Forelimb muscle (tissue), 1 donor: ENCODE measurements at regions not wholly inside any gene's neighbourhood (a gene's known extent, or its start where the extent isn't known, plus 50 kb on each side); places are given as distances from the start of the nearest gene placed in this dataset.
"Not testable (repeated sequence)": the region's sequence is repeated elsewhere in the genome, so short reads cannot be mapped to it uniquely, and the experiment has no call there.

ENCODE experiments used
- DNase-seq: peaks from one replicate; pipeline ENCODE4 v3.0.0-alpha.2; 2013; ENCODE audit warnings: low read depth

DNA sequence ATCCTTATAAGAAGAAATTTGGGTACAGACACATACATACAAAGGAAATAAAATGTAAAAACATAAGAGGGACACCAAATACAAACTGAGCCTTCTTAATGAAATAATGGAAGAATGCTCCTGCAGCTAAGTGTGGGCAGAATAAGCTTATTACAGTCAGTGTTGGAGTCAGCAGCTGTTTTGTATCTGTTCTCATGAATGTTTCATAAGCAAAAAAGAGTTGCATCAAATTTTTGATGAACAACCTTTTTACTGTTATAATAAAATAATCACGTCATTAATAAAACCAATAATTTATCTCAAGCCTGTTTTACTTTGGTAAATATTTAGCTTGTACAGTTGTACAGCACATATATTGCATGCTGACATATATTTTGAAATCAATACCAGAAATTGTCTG, 545.6 kb downstream of the LRRC70 start:
- no peak for DNase-seq

- no peak for DNase-seq
Observed at GRCh38 chr5:63121471-63121870, 542.9 kb downstream of the LRRC70 start.

GRCh38 chr5:63118221-63118620, 539.6 kb downstream of the LRRC70 start:
- no peak for DNase-seq

DNA sequence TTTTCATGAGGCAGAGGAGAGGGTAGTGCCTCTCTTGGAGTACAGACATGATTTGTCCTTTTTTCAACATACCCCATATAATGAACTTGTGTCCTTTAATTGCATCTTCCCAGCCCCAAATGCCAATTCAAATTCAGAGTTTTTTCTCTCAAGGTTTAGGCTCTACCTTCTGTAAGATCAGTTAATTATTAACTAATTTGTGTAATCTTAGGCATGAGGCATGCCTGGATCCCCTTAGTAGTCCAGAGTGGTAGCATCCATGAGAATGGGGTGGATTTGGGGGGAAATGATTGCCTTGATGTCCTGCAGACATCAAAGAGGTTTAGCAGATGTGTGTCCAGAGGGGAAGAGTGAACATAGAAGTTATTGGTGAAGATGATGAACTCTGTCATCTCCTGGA, 533.3 kb downstream of the LRRC70 start:
- DNase-seq, result no peak

DNA sequence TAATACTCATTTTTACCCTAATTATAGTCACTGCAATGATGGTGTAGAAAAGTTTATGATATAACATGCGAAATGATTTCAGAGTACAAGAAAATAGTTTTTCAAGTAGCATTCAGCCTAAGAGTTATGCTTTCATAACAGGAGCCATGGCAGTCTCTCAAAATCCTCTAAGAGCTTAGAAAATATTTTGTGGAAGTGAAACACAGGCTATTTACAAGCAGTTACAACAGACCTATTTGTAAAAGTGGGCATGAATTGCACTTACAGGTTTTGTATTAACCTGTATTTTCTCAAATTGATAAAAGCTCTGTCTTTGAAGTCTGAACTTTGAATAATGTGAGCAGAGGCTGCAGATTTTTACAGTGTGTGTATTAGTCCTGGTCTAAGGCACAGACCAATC, 523.3 kb downstream of the LRRC70 start:
- DNase-seq, result no peak

DNA sequence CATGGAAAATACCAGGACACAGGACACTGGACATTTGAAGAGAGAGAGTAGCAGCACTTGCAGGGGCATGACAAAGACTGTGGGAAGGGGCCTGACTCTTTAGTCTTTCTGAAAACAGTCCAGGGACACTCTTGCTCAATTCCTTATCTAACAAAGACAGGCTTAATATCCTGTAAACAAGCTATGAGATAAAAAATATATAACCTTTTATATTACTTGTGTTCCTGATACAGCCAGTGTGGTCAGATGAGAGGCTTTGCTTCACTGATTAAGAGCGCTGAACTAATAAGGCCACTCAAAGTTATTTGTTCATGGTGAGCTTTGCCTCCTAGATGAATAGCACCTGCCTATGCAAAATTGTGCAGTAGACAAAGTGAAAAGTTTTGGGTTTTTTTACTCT, 518.7 kb downstream of the LRRC70 start:
- no peak for DNase-seq

DNA sequence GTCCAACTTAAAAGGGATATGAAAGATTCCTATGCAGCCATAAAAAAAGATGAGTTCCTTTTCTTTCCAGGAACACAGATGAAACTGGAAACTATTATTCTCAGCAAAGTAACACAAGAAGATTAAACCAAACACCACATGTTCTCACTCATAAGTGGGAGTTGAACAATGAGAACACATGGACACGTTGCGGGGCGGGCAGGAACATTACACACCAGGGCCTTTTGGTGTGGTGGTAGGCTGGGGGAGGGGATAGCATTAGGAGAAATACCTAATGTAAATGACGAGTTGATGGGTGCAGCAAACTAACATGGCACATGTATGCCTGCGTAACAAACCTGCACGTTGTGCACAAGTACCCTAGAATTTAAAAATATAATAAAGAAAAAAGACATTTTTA, 516.1 kb downstream of the LRRC70 start:
- DNase-seq, result no peak

DNA sequence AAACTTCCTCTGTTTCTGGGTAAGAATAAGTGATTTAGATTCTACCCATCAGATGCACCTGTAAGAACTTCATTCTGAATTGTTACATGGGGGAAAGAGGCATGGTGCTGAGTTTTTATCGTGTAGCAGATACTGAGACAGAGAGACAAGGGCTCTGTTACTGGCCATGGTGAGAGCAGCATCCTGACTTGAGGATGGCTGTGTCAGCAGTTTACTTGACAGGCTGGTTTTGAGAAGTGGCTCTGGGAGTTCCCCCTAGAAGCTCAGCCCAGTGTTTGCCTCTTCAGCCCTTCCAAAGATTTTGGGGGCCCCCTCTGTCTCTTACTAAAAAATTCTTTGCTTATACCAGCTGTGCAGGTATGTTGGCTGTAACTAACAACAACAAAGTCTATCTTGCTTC, 510.5 kb downstream of the LRRC70 start:
- DNase-seq, result no peak

DNA sequence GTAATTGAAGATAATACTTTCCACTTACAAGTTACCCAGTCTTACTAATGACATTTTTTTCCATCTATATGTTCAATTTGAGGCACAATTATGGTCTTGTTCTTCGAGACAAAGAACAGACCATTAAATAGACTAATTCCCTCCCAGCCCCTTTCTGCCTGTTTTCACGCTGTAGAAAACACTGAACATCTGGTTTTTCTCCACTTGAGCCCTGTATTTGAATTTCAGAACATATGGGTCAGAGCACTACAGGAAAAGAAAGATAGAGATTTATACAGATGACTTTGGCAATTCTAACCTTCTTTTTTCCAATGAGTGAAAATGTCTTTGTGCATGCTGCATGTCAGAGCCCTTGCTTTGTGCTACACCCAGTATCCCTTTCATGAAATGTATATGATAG, 506.9 kb downstream of the LRRC70 start:
- DNase-seq, result no peak

DNA sequence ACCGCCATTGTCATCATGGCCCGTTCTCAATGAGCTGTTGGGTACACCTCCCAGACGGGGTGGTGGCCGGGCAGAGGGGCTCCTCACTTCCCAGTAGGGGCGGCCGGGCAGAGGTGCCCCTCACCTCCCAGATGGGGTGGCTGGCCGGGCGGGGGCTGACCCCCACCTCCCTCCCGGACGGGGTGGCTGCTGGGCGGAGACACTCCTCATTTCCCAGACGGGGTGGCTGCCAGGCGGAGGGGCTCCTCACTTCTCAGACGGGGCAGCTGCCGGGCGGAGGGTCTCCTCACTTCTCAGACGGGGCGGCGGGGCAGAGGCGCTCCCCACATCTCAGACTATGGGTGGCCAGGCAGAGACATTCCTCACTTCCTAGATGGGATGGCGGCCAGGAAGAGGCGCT, 505.1 kb downstream of the LRRC70 start:
- DNase-seq, result not testable (repeated sequence)

GRCh38 chr5:63081402-63081801, 502.8 kb downstream of the LRRC70 start:
- no peak for DNase-seq

DNA sequence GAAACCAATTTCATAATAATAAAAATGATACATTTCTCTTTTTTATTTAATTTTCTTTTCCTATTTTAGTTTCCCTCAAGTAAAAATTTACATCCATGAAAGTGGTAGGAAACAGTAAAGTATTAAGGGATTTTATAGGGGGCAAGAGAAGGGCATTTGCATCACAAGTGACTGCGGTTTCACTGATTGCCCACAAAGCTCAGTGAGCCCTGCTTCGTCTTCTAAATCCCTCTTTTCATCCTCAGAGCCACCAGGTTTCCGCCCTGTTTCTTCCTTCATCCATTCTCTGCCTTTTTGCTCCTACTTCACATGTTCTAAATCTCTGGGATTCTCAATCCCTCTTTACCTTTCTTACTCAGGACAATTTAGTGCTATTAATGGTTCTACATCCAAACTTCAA, 491.4 kb downstream of the LRRC70 start:
- no peak for DNase-seq

GRCh38 chr5:63055421-63055820, 476.8 kb downstream of the LRRC70 start:
- DNase-seq, result no peak

GRCh38 chr5:63053019-63053638, 474.5 kb downstream of the LRRC70 start:
- no peak for DNase-seq

DNA sequence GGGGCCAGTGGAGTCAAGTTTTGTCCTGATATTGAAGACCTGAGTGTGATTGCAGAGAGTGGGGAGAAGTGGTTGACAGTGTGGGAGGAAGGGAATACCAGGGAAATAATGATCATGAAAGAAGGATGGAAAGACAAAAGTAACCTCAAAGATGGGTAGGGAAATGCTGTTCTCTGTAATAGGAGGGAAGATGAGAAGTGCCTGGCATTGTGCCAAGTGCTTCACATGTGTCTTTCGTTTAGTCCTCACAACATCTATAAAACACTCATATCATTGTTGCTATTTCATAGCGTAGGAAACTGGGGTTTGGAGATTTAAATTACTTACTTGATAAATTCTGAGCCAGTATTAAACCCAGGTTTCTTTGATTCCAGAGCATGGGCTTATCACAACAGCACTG, 472.3 kb downstream of the LRRC70 start:
- DNase-seq, result no peak

DNA sequence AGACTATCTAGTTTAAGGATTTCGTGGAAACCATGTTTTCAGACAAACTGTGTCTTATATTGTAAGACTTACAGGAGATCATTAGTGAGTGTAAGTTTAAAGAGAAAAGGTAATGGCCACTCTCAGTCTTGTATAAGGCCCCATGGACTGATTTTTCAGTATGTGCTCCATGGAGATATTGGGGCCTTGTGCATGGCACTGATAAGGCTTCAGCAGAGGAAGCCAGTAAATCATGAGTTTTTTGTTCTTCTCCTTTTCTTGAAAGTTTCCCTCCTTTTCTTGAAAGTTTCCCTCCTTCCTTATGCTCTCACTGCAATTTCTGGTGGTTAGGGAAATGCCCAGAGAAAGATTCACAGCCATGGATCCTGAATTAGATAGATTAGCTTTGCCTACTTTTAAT, 471.3 kb downstream of the LRRC70 start:
- no peak for DNase-seq

DNA sequence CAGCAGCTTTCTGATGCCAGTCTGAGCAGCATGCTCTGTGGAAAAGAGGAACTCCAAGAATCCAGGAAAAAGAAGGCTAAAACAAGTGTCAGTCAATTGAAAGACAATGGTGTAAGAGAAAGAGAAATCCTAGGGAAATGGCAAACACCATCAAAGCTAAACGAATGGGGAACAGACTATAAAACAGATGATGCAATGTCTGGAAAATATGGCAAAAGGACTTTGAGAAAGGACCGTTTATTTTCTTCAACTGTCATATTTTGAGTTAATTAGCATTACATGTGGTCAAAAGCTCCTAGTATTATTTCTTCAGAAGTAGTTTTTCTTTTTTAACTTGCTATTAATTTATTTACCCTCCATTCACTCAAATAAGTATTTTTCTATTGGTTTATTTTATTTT, 465.2 kb downstream of the LRRC70 start:
- DNase-seq, result no peak

- no peak for DNase-seq
Observed at GRCh38 chr5:63032343-63032742, 453.7 kb downstream of the LRRC70 start.

DNA sequence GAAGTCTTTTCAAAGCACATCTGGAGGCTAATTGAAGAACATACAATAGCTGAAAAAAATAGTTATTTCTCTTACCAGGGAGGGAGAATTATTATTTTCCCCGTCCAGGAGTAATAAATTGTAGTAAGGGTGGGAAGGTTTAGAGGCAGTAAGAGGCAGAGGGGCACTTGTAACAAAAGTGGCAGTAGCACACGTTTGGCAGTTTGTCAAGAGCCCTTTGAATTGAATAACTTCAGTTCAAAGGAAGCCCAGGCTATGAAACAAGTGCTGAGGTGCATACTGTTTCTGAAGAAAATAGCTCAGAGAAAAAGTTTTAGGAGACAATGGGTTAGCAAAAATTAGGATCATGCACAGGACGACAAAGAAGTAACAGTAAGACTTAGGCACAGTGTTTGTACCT, 451.3 kb downstream of the LRRC70 start:
- DNase-seq, result no peak

- no peak for DNase-seq
Observed at GRCh38 chr5:63025679-63026078, 447.1 kb downstream of the LRRC70 start.

DNA sequence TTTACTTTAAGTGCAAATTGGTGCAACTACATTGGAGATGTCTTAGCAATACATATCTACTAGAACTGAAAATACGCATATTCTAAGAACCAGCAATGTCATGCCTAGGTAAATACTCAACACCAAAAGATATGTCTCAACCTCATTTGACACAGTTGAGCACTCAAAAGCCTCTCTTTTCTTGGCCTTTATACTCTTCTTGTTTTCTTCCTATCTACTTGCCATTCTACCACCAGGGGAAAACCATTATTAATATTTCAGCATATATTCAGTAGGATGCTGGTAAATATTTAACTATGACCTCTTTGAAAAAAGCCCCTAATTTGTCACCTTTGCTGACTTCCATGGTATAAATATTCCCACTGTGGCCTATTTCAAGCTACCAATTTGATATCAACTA, 443.8 kb downstream of the LRRC70 start:
- DNase-seq, result no peak

GRCh38 chr5:63011158-63011557, 432.5 kb downstream of the LRRC70 start:
- DNase-seq, result no peak

GRCh38 chr5:63008195-63008594, 429.6 kb downstream of the LRRC70 start:
- no peak for DNase-seq

- DNase-seq, result not testable (repeated sequence)
Observed at GRCh38 chr5:62994842-62995241, 416.2 kb downstream of the LRRC70 start.

DNA sequence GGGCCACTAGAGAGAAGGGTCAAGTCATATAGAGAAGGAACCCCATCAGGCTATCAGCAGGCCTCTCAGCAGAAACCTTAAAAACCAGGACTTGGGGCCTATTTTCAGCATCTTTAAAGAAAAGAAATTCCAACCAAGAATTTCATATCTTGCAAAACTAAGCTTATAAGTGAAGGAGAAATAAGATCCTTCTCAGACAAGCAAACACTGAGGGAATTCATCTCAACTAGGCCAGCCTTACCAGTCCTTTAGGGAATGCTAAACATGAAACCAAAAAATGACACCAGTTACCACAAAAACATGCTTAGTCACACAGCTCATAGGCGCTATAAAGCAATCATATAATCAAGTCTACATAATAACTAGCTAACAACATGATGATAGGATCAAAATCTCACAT, 407.1 kb downstream of the LRRC70 start:
- no peak for DNase-seq
